ENCODE measurements at regions not wholly inside any gene's neighbourhood (a gene's known extent, or its start where the extent isn't known, plus 50 kb on each side); places are given as distances from the start of the nearest gene placed in this dataset.

GRCh38 chr4:123284168-123284567 lies 112.4 kb upstream of the SPRY1 start:
- no peak overlapping the region for H2AFZ ChIP-seq (ENCODE audit: control insufficient read depth, low read depth, low read length)
- no peaks in the 10 kb centered on the region for H3K27me3 ChIP-seq (replicated peaks in 1 of 2; ENCODE audit: control insufficient read depth in 2 of 2, insufficient read depth in 2 of 2, low read length in 1 of 2)
- TF ChIP-seq EED (IDR thresholded peaks at IDR 0.05; ENCODE audit: low read depth) (no peak), SPI1 (IDR thresholded peaks at IDR 0.05; ENCODE audit: borderline replicate concordance, insufficient read depth, low read depth, low read length) (peak; percentile 35; the same call in 1 of the 2 replicates)
- in situ Hi-C loops (cut with MboI) (no loop called here), intact Hi-C loops (cut with micrococcal nuclease; ENCODE audit: unreplicated experiment) (no loop called here)
- 4% methylated on average over 2 of the region's 2 CpGs for WGBS (ENCODE audit: insufficient coverage, insufficient replicate concordance, low lambda C conversion rate, missing lambda C conversion rate)
- ChIA-PET RAD21 (ENCODE audit: unreplicated experiment) (no interaction called here), SMC1A (ENCODE audit: uncharacterized antibody, unreplicated experiment) (no interaction called here), CTCF (no interaction called here), POLR2A (no interaction called here)
- no peak overlapping the region for H3K4me2 ChIP-seq (ENCODE audit: control insufficient read depth, insufficient read depth)
- H4K20me1 ChIP-seq (ENCODE audit: control insufficient read depth, insufficient read depth), result no peaks in the 10 kb centered on the region
- H3K27ac ChIP-seq (ENCODE audit: control insufficient read depth, insufficient read depth), result no peak overlapping the region
- H3K9ac ChIP-seq (ENCODE audit: control insufficient read depth, insufficient read depth, low read length), result no peak overlapping the region
- H3K79me2 ChIP-seq (ENCODE audit: control insufficient read depth, insufficient read depth, low read length), result no peaks in the 10 kb centered on the region
- H3K9me3 ChIP-seq (replicated peaks; ENCODE audit: control insufficient read depth, insufficient read depth, low read length), result no peaks in the 10 kb centered on the region
- no TSS peak for BruUV-seq (replicated peaks)
- FAIRE-seq (no peak), ATAC-seq (no peak), DNase-seq (ENCODE audit: low read depth, low spot score) (no peak)
- H3K36me3 ChIP-seq (ENCODE audit: control insufficient read depth in 2 of 2, insufficient read depth in 2 of 2, low read length in 1 of 2), result no peaks in the 10 kb centered on the region
- no peaks in the 10 kb centered on the region for H3K4me1 ChIP-seq (ENCODE audit: control insufficient read depth, insufficient read depth, low read length)
- no peak overlapping the region for H3K4me3 ChIP-seq

GRCh38 chr4:123286903-123287466 lies 109.6 kb upstream of the SPRY1 start:
- Histone ChIP-seq H3K9me3 (replicated peaks; ENCODE audit: control insufficient read depth, insufficient read depth, low read length) (peaks cover 3% of the 10 kb centered on the region; the same call in 1 of the 3 replicates), H4K20me1 (ENCODE audit: control insufficient read depth, insufficient read depth) (no peaks in the 10 kb centered on the region), H3K4me3 (no peak overlapping the region), H3K9ac (ENCODE audit: control insufficient read depth, insufficient read depth, low read length) (no peak overlapping the region), H3K27me3 (replicated peaks in 1 of 2; ENCODE audit: control insufficient read depth in 2 of 2, insufficient read depth in 2 of 2, low read length in 1 of 2) (no peaks in the 10 kb centered on the region), H3K36me3 (ENCODE audit: control insufficient read depth in 2 of 2, insufficient read depth in 2 of 2, low read length in 1 of 2) (no peaks in the 10 kb centered on the region), H3K79me2 (ENCODE audit: control insufficient read depth, insufficient read depth, low read length) (no peaks in the 10 kb centered on the region), H2AFZ (ENCODE audit: control insufficient read depth, low read depth, low read length) (no peak overlapping the region), H3K4me1 (ENCODE audit: control insufficient read depth, insufficient read depth, low read length) (no peaks in the 10 kb centered on the region), H3K4me2 (ENCODE audit: control insufficient read depth, insufficient read depth) (no peak overlapping the region), H3K27ac (ENCODE audit: control insufficient read depth, insufficient read depth) (no peak overlapping the region)
- ATAC-seq (no peak), DNase-seq (ENCODE audit: low read depth, low spot score) (no peak), FAIRE-seq (no peak)
- WGBS (ENCODE audit: insufficient coverage, insufficient replicate concordance, low lambda C conversion rate, missing lambda C conversion rate), result 50% methylated on average over 2 of the region's 2 CpGs
- intact Hi-C loops (cut with micrococcal nuclease; ENCODE audit: unreplicated experiment) (no loop called here), in situ Hi-C loops (cut with MboI) (no loop called here)
- BruUV-seq (replicated peaks), result no TSS peak
- no peak for TF ChIP-seq NFXL1 (IDR thresholded peaks at IDR 0.05; ENCODE audit: borderline replicate concordance)
- no peak for TF ChIP-seq TCF12 (IDR thresholded peaks at IDR 0.05; ENCODE audit: low read depth, low read length)
- no peak for TF ChIP-seq KLF5 (IDR thresholded peaks at IDR 0.05; ENCODE audit: partially characterized antibody)
- TF ChIP-seq SUPT20H (IDR thresholded peaks at IDR 0.05; ENCODE audit: borderline replicate concordance, control insufficient read depth, low read depth, low read length), result no peak
- no peak for TF ChIP-seq HDGF (IDR thresholded peaks at IDR 0.05)
- no peak for TF ChIP-seq POLR2AphosphoS2 (IDR thresholded peaks at IDR 0.05; ENCODE audit: low read depth, low read length)
- TF ChIP-seq NFIC (IDR thresholded peaks at IDR 0.05; ENCODE audit: low read depth, low read length), result no peak
- no peak for TF ChIP-seq MTA3 (IDR thresholded peaks at IDR 0.05; ENCODE audit: borderline replicate concordance, low read length)
- TF ChIP-seq SMAD1 (IDR thresholded peaks at IDR 0.05; ENCODE audit: low read depth, partially characterized antibody), result no peak
- no peak for TF ChIP-seq ZBTB11 (CRISPR knock-in tag; IDR thresholded peaks at IDR 0.05)
- TF ChIP-seq ZNF384 (IDR thresholded peaks at IDR 0.05; ENCODE audit: borderline replicate concordance, low read depth, low read length), result no peak
- TF ChIP-seq FOXM1 (IDR thresholded peaks at IDR 0.05; ENCODE audit: low read depth, low read length), result no peak
- RAD21 ChIA-PET (ENCODE audit: unreplicated experiment), result no interaction called here
- POLR2A ChIA-PET, result no interaction called here
- SMC1A ChIA-PET (ENCODE audit: uncharacterized antibody, unreplicated experiment), result interaction anchor here (0.7 kb wide), 1 partner anchor 9 kb away, joined by 3 read pairs; no protein-coding TSS in a partner anchor
- CTCF ChIA-PET, result interaction anchor here (0.9 kb wide), 1 partner anchor 13 kb away, joined by 4 read pairs; no protein-coding TSS in a partner anchor
